Naive thymus-derived CD4-positive, alpha-beta T cell (primary cell): ENCODE measurements at regions not wholly inside any gene's neighbourhood (a gene's known extent, or its start where the extent isn't known, plus 50 kb on each side); places are given as distances from the start of the nearest gene placed in this dataset.
"Not testable (repeated sequence)": the region's sequence is repeated elsewhere in the genome, so short reads cannot be mapped to it uniquely, and the experiment has no call there.

Source experiments
- ATAC-seq: fragments of 150-1000 bp; cut with Tn5 transposase; 2 replicates; pipeline ENCODE4 v1.10.0; 2021; ENCODE audit warnings: mild to moderate bottlenecking, moderate library complexity
- CTCF ChIA-PET: fragments of 350-600 bp; sonication (Branson Sonifier 250); formaldehyde crosslinking; loops from one replicate; lab custom pipeline; 2021; ENCODE audit warnings: antibody characterized with exemption; lab: Charles Lee
- POLR2A ChIA-PET: fragments of 350-600 bp; sonication (Branson Sonifier 250); formaldehyde crosslinking; loops from one replicate; lab custom pipeline; 2021; ENCODE audit warnings: antibody characterized with exemption, inconsistent platforms; lab: Charles Lee
- DNase-seq, 9 donors: peaks; one replicate each; pipeline versions ENCODE4 v3.0.0 to v3.0.0-alpha.2; 2020 to 2022; ENCODE audit warnings: mixed read lengths in 1 of 9
- H3K27ac ChIP-seq: one replicate; pipeline ENCODE4 v1.7.0; 2013; ENCODE audit warnings: mild to moderate bottlenecking, low read depth, low read length, moderate library complexity
- H3K27me3 ChIP-seq, 2 donors: one replicate each; pipeline ENCODE4 v1.7.0; 2013; ENCODE audit warnings: low read length in 2 of 2, mild to moderate bottlenecking in 2 of 2, moderate library complexity in 2 of 2; ENCODE audit not compliant: control insufficient read depth in 2 of 2, insufficient read depth in 2 of 2
- H3K36me3 ChIP-seq, 3 experiments: 1 replicate in 2 of 3; 2 replicates in 1 of 3; pipeline ENCODE4 v1.7.0; 2013; ENCODE audit warnings: low read length in 3 of 3, mild to moderate bottlenecking in 3 of 3, moderate library complexity in 1 of 3; ENCODE audit not compliant: insufficient read depth in 3 of 3, control insufficient read depth in 2 of 3
- H3K4me1 ChIP-seq, 2 donors: one replicate each; pipeline ENCODE4 v1.7.0; 2013; ENCODE audit warnings: low read length in 2 of 2, mild to moderate bottlenecking in 2 of 2, moderate library complexity in 1 of 2; ENCODE audit not compliant: control insufficient read depth in 2 of 2, insufficient read depth in 2 of 2
- H3K4me3 ChIP-seq: 2 replicates; pipeline ENCODE4 v1.7.0; 2013; ENCODE audit warnings: mild to moderate bottlenecking, low read length
- H3K9me3 ChIP-seq, 3 experiments: 1 replicate in 2 of 3; 2 replicates in 1 of 3; pipeline ENCODE4 v1.7.0; 2013; ENCODE audit warnings: low read length in 3 of 3; ENCODE audit not compliant: control insufficient read depth in 2 of 3
- H3K27ac Mint-ChIP-seq, 9 donors: one replicate each; pipeline ENCODE4 v1.8.0; 2020 to 2022; ENCODE audit warnings: mixed read lengths in 9 of 9, mild to moderate bottlenecking in 8 of 9, moderate library complexity in 5 of 9, inconsistent platforms in 2 of 9
- H3K27me3 Mint-ChIP-seq, 5 donors: one replicate each; pipeline ENCODE4 v1.8.0; 2021 to 2022; ENCODE audit warnings: mixed read lengths in 5 of 5, mild to moderate bottlenecking in 1 of 5
- H3K36me3 Mint-ChIP-seq, 5 donors: one replicate each; pipeline ENCODE4 v1.8.0; 2020 to 2022; ENCODE audit warnings: mixed read lengths in 5 of 5, mild to moderate bottlenecking in 3 of 5, inconsistent platforms in 1 of 5
- H3K4me1 Mint-ChIP-seq, 7 donors: one replicate each; pipeline ENCODE4 v1.8.0; 2020 to 2022; ENCODE audit warnings: mixed read lengths in 7 of 7, mild to moderate bottlenecking in 3 of 7, inconsistent platforms in 1 of 7
- H3K4me3 Mint-ChIP-seq, 10 donors: one replicate each; pipeline ENCODE4 v1.8.0; 2020 to 2022; ENCODE audit warnings: mild to moderate bottlenecking in 10 of 10, mixed read lengths in 10 of 10, moderate library complexity in 6 of 10, inconsistent platforms in 2 of 10
- H3K9me3 Mint-ChIP-seq, 11 donors: one replicate each; pipeline ENCODE4 v1.8.0; 2020 to 2022; ENCODE audit warnings: mixed read lengths in 11 of 11, mild to moderate bottlenecking in 4 of 11, inconsistent platforms in 1 of 11, moderate library complexity in 1 of 11
- intact Hi-C, 2 donors: fragments of 100-400 bp; cut with micrococcal nuclease; formaldehyde crosslinking; loops; one replicate each; pipeline ENCODE4 v1.15.1; 2023

GRCh38 chr5:85453026-85453349, 1068.3 kb upstream of the EDIL3 start:
- no peak overlapping the region for H3K27ac ChIP-seq
- ChIA-PET CTCF (interaction anchor here (0.7 kb wide), 1 partner anchor 383 kb away, joined by 5 read pairs; no protein-coding TSS in a partner anchor), POLR2A (no interaction called here)
- H3K27me3 ChIP-seq: no peaks in the 10 kb centered on the region
- H3K27ac Mint-ChIP-seq: no peak overlapping the region
- no peaks in the 10 kb centered on the region for H3K9me3 ChIP-seq
- H3K4me1 Mint-ChIP-seq: no peaks in the 10 kb centered on the region
- H3K36me3 ChIP-seq: no peaks in the 10 kb centered on the region
- no peaks in the 10 kb centered on the region for H3K27me3 Mint-ChIP-seq
- no peaks in the 10 kb centered on the region for H3K36me3 Mint-ChIP-seq
- intact Hi-C loops: no loop called here
- ATAC-seq: no peak
- no peak for DNase-seq
- H3K4me1 ChIP-seq: no peaks in the 10 kb centered on the region
- no peak overlapping the region for H3K4me3 Mint-ChIP-seq
- peaks cover 0 to 26% (median 5%) of the 10 kb centered on the region in 11 donors for H3K9me3 Mint-ChIP-seq
- no peak overlapping the region for H3K4me3 ChIP-seq

GRCh38 chr5:85458319-85458718, 1073.6 kb upstream of the EDIL3 start:
- H3K4me1 Mint-ChIP-seq: no peaks in the 10 kb centered on the region
- H3K4me3 ChIP-seq: no peak overlapping the region
- H3K27ac ChIP-seq: no peak overlapping the region
- ATAC-seq (no peak), DNase-seq (no peak)
- no peak overlapping the region for H3K4me3 Mint-ChIP-seq
- no peaks in the 10 kb centered on the region for H3K9me3 ChIP-seq
- no peaks in the 10 kb centered on the region for H3K4me1 ChIP-seq
- H3K27ac Mint-ChIP-seq: no peak overlapping the region
- ChIA-PET CTCF (no interaction called here), POLR2A (no interaction called here)
- H3K27me3 ChIP-seq: no peaks in the 10 kb centered on the region
- no peaks in the 10 kb centered on the region for H3K27me3 Mint-ChIP-seq
- H3K36me3 Mint-ChIP-seq: no peaks in the 10 kb centered on the region
- H3K36me3 ChIP-seq: no peaks in the 10 kb centered on the region
- intact Hi-C loops: no loop called here
- peaks cover 0 to 15% (median 3%) of the 10 kb centered on the region in 11 donors for H3K9me3 Mint-ChIP-seq

DNA sequence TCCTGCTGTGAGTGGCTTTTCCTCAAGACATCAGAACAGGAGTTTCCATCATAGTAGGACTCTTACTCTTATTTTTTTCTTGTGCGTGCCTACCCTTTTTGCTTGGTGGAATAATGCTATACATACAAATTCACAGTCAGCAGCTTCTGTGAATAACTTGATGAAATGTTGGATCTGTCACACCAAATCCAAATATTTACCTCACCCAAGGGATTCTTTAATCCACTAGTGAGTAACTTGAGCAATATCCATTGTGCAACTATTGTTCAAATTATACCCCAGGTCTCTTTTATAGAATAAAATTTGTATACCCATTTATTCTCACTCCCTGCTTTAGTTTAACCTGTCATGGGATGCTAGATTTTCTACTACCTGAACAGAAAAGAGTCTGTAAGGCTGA, 1078.3 kb upstream of the EDIL3 start:
- Mint-ChIP-seq H3K4me3 (no peak overlapping the region), H3K36me3 (no peaks in the 10 kb centered on the region), H3K27me3 (no peaks in the 10 kb centered on the region), H3K9me3 (peaks cover 0 to 20% (median 7%) of the 10 kb centered on the region in 11 donors), H3K4me1 (no peaks in the 10 kb centered on the region), H3K27ac (no peak overlapping the region)
- DNase-seq (no peak), ATAC-seq (no peak)
- ChIA-PET CTCF (no interaction called here), POLR2A (no interaction called here)
- no peak overlapping the region for H3K4me3 ChIP-seq
- no peaks in the 10 kb centered on the region for H3K9me3 ChIP-seq
- H3K36me3 ChIP-seq: no peaks in the 10 kb centered on the region
- H3K27me3 ChIP-seq: no peaks in the 10 kb centered on the region
- no peaks in the 10 kb centered on the region for H3K4me1 ChIP-seq
- intact Hi-C loops: no loop called here
- H3K27ac ChIP-seq: no peak overlapping the region

DNA sequence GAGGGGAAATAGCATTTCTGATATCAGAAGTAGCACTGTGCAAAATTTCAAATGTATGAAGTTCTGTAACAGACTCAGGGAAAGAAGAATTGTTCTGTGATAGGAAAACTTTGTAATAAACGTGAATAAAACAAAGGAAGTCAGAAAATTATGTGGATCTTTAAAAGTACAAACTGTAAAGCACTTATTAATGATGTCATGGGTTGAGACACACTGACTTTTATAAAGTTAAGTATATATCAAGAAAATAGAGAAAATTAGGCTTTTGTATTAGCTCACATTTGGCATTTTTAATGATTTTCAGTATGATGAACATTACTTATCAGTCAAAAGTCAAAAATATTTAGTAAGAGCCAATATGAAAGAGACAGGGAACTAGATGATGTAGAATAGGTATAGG, 1081.7 kb upstream of the EDIL3 start:
- no peak overlapping the region for H3K27ac ChIP-seq
- POLR2A ChIA-PET: no interaction called here
- Mint-ChIP-seq H3K27ac (no peak overlapping the region), H3K9me3 (peaks cover 2 to 37% (median 12%) of the 10 kb centered on the region in 11 donors), H3K4me1 (no peaks in the 10 kb centered on the region), H3K27me3 (no peaks in the 10 kb centered on the region), H3K36me3 (no peaks in the 10 kb centered on the region), H3K4me3 (no peak overlapping the region)
- H3K4me3 ChIP-seq: no peak overlapping the region
- no peaks in the 10 kb centered on the region for H3K9me3 ChIP-seq
- intact Hi-C loops: no loop called here
- CTCF ChIA-PET: no interaction called here
- ATAC-seq: no peak
- H3K4me1 ChIP-seq: no peaks in the 10 kb centered on the region
- no peak for DNase-seq
- no peaks in the 10 kb centered on the region for H3K27me3 ChIP-seq
- no peaks in the 10 kb centered on the region for H3K36me3 ChIP-seq

- Histone ChIP-seq H3K27me3 (no peaks in the 10 kb centered on the region), H3K4me1 (no peaks in the 10 kb centered on the region), H3K27ac (no peak overlapping the region), H3K4me3 (no peak overlapping the region), H3K9me3 (no peaks in the 10 kb centered on the region), H3K36me3 (no peaks in the 10 kb centered on the region)
- Mint-ChIP-seq H3K4me3 (no peak overlapping the region), H3K4me1 (no peaks in the 10 kb centered on the region), H3K27ac (no peak overlapping the region), H3K36me3 (no peaks in the 10 kb centered on the region), H3K9me3 (peaks cover 0 to 42% (median 10%) of the 10 kb centered on the region in 11 donors), H3K27me3 (no peaks in the 10 kb centered on the region)
- ATAC-seq (no peak), DNase-seq (no peak)
- POLR2A ChIA-PET: no interaction called here
- intact Hi-C loops: no loop called here
- CTCF ChIA-PET: no interaction called here
These were observed 1088.1 kb upstream of the EDIL3 start for GRCh38 chr5:85472749-85473148.

GRCh38 chr5:85475151-85475550, 1090.5 kb upstream of the EDIL3 start:
- intact Hi-C loops, H3K4me3 ChIP-seq: not testable (repeated sequence)

GRCh38 chr5:85476617-85477016, 1091.9 kb upstream of the EDIL3 start:
- ChIA-PET CTCF (no interaction called here), POLR2A (no interaction called here)
- H3K27ac ChIP-seq: no peak overlapping the region
- no peaks in the 10 kb centered on the region for H3K4me1 ChIP-seq
- H3K4me3 ChIP-seq: no peak overlapping the region
- Mint-ChIP-seq H3K27me3 (no peaks in the 10 kb centered on the region), H3K27ac (no peak overlapping the region), H3K9me3 (peaks cover 0 to 34% (median 5%) of the 10 kb centered on the region in 11 donors), H3K4me3 (no peak overlapping the region), H3K4me1 (no peaks in the 10 kb centered on the region), H3K36me3 (no peaks in the 10 kb centered on the region)
- H3K36me3 ChIP-seq: no peaks in the 10 kb centered on the region
- H3K27me3 ChIP-seq: no peaks in the 10 kb centered on the region
- DNase-seq: no peak
- intact Hi-C loops: no loop called here
- H3K9me3 ChIP-seq: no peaks in the 10 kb centered on the region
- no peak for ATAC-seq

More at GRCh38 chr5:85475151-85475550, 1090.5 kb upstream of the EDIL3 start:
- H3K36me3 ChIP-seq, POLR2A ChIA-PET, H3K9me3 ChIP-seq, H3K27ac Mint-ChIP-seq, H3K4me3 Mint-ChIP-seq, H3K27me3 Mint-ChIP-seq, H3K4me1 Mint-ChIP-seq, H3K27me3 ChIP-seq, H3K4me1 ChIP-seq, CTCF ChIA-PET, H3K27ac ChIP-seq, DNase-seq, ATAC-seq, H3K36me3 Mint-ChIP-seq: not testable (repeated sequence)
- peaks cover 0 to 36% (median 6%) of the 10 kb centered on the region in 11 donors for H3K9me3 Mint-ChIP-seq
